GM18870 (cell line): ENCODE measurements at regions not wholly inside any gene's neighbourhood (a gene's known extent, or its start where the extent isn't known, plus 50 kb on each side); places are given as distances from the start of the nearest gene placed in this dataset.
"Not testable (repeated sequence)": the region's sequence is repeated elsewhere in the genome, so short reads cannot be mapped to it uniquely, and the experiment has no call there.

Experiments used
- ATAC-seq: cut with Tn5 transposase; IDR thresholded peaks from one replicate; pipeline ENCODE4 v1.9.1; 2021; ENCODE audit warnings: moderate library complexity; ENCODE audit not compliant: unreplicated experiment

GRCh38 chr6:148022279-148022678, 320.4 kb upstream of the SASH1 start:
- not testable (repeated sequence) for ATAC-seq

- peak; percentile 50 for ATAC-seq
Measured at GRCh38 chr6:148027201-148027600, 315.4 kb upstream of the SASH1 start.

GRCh38 chr6:148035806-148036390, 306.7 kb upstream of the SASH1 start:
- no peak for ATAC-seq

GRCh38 chr6:148037496-148037895, 305.1 kb upstream of the SASH1 start:
- ATAC-seq = no peak

DNA sequence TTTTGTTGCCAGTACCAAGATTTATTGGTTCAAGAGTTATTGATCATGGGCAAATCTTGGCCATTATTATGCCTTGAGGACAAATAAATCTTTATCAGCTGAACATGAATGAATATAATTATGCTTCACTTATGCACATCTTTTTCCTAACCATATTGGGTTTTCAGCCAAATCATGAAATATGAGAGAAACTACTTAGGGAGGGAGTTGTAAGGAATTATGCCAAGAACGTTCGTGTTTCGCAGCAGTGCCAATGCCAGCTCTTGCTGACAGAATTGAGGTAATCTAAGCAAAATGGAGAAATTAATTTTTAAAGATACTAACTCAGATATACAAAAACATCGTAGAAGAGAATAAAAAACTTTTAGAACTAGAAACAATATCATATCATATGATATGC, 301.1 kb upstream of the SASH1 start:
- no peak for ATAC-seq

GRCh38 chr6:148042536-148042935, 300.1 kb upstream of the SASH1 start:
- no peak for ATAC-seq

DNA sequence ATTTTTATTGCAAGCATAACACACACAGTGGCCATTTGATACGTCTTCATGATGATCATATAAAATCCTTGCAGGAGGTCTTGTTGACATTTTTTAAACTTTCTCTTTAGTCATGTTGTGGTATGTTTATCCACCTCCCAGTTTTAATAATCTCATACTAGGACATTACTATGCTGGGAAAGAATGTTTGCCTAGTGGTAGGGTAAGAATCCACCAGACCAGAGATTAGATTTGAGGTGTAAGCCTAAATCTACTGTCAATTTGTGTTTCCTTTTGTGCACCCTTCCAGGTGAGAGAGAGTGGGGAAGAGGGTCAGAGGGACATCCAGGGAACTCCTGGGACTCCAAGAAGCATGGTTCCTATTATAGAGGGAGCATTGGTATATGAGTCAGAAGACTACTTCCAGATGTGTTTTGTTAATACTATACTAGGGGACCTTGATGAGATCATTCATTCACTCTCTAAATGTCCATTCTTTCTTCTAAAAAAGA, 298.3 kb upstream of the SASH1 start:
- no peak for ATAC-seq

GRCh38 chr6:148044921-148045320, 297.7 kb upstream of the SASH1 start:
- no peak for ATAC-seq

DNA sequence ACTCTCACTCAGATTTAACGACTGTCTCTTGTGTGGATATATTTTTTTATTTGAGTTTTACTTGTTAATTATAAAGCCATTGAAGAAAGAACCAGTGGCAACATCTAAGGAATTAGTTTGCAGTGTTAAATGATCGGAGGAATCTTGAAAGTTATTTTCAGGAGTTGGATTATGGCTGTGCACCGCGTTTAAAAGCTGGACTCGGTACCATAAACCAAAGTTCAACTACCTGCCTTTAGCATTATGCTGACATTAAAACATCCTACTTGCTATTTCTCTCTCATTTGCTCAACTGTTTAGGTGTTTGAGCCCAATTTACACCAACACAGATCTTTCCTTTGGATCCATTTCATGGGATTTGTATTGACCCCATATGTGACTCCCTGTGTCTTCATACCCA, 289.4 kb upstream of the SASH1 start:
- ATAC-seq = no peak

GRCh38 chr6:148053796-148054195, 288.8 kb upstream of the SASH1 start:
- no peak for ATAC-seq

DNA sequence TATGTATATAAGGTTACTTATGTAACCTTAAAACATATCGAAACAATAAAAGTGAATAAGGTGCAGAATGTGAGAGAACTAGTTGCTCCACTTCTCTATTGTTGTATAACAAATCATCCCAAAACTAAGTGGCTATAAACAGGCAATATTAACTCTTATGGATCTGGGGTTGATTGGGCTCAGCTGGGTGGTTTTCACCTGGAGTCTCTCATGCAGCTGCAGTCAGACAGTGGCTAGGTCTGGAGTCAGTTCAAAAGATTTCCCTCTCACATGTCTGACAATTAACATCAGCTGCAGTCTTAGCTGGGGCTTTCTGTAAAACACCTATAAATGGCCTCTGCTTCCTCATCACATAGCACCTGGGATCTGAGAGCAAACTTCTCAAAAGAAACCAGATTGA, 288.4 kb upstream of the SASH1 start:
- ATAC-seq = no peak

DNA sequence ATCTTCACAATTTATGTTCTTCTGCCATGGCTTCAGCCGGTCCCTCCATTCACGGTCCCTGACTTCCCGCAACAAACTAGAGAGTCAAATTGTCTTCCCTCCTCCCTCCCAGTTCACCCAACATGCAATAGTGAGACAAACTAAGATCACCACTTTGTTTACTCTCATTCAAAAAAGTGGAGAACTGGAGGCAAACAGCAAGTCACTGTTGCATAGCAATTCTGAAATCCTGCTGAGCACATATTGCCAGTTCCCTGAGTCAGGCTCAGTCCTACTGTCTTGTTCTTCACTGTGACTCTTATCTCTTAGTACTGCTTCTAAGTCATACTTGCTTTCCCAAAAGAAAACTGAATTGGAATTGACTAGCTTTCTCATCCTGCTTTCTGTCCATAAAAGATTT, 287.2 kb upstream of the SASH1 start:
- no peak for ATAC-seq

DNA sequence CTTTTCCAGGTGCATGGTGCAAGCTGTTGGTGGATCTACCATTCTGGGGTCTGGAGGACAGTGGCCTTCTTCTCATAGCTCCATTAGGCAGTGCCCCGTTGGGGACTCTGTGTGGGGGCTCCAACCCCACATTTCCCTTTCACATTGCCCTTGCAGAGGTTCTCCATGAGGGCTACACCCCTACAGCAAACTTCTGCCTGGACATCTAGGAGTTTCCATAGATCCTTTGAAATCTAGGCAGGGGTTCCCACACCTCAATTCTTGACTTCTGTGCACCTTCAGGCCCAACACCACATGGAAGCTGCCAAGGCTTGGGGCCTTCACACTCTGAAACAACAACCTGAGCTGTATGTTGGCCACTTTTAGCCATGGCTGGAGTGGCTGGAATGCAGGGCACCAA, 282.8 kb upstream of the SASH1 start:
- ATAC-seq = no peak

- no peak for ATAC-seq
Measured at GRCh38 chr6:148064406-148065134, 278.1 kb upstream of the SASH1 start.

DNA sequence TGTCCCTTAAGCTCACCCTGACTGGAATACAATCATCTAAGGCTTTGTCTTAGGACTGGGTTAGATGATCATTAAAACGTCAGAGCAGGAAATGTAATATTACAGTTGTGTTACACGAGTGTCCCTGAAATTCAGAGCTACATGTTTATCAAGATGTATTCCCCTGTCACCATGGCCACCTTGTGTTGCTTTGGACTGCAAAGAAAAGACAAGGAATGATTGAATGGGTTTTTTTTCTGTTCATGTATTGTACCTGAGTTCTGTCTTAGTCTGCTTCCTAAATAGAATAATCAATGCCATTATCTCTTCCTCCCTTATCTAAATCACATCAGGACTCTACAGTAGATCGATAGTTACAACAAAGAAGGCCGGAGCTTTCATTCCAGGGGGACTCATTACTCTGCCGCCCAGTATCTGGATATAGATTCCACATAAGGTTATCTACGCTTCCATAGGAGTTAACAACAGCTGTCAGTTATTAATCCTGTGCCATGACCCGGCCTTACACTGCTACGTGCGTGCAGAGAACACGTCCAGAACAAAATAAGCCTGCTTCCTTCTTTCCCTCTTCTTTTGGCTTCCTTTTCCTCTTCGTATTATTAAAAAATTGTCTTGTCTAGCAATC, 274.1 kb upstream of the SASH1 start:
- no peak for ATAC-seq

DNA sequence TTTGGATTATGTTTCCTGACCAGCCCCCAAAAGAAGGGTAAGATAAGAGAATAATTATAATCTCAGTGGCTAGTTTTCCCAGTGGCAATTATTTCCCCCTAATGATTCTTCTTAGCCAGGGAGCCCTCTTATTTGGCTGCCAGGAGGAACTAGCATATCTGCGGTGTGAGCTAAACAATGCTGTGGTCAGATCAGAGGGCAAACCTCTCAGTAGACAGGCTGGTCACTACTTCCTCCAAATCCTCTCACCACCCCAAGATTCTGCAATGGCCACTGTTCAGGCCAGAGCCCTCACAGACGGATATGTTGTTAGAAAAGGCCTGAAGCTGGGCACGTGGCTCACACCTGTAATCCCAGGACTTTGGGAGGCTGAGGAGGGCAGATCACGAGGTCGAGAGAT, 273.4 kb upstream of the SASH1 start:
- ATAC-seq = no peak

DNA sequence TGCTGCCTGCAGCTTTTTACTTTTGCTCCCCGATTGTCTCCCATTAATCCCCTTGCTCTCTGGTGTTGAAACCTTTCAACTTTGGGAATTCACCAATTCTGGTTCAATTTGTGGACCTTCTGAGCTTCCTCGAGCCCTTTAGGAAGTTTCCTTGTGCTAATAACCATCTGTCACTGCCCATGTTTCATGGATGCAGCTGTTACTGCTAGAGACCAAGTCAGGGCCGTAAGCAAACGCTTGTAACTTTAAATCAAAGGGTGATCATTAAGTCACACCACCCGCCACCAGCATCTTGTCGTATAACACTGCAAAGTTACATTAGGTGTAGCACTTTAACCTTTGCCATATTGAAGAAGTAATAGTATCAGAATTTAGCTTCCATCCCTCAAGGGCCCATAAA, 268.3 kb upstream of the SASH1 start:
- ATAC-seq = no peak

- ATAC-seq = peak; percentile 57
Measured at GRCh38 chr6:148074738-148075137, 267.9 kb upstream of the SASH1 start.

GRCh38 chr6:148075352-148075751, 267.3 kb upstream of the SASH1 start:
- no peak for ATAC-seq

DNA sequence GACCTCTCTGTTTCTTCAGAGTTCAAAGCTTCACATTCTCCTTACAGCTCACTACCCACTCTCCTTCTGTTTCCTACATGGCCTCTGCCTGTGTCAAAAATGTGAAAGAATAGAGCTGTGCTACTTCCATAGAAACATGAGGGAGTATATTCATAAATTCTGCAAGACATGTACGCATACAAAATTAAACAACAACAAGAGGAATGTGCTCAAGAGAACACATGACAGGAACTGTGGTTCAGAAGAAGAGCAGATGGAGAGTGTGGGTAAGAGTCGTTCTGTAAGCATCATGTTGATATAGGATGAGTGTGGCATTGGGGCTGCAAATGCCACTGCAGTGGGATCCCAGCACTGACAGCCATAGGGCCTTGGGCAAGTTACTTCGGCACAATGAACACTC, 266.6 kb upstream of the SASH1 start:
- no peak for ATAC-seq

DNA sequence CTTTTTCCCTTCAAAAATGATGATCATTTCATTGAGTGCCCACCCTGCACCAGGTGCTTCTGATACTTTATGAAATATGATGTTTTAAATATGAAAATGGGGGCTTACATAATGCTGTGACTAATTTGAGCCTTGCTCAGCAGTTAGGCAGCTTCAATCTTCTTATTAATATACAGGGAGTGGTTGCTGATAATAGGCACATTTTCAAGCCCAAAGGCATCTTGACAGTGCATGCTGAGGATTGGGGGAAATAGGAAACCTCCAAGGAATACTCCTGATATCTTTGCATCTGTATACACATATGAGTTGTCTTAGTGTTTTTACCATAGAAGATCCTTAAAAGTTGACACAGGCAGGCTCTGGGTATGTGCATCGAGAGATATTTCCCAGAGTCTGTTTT, 262.3 kb upstream of the SASH1 start:
- no peak for ATAC-seq

DNA sequence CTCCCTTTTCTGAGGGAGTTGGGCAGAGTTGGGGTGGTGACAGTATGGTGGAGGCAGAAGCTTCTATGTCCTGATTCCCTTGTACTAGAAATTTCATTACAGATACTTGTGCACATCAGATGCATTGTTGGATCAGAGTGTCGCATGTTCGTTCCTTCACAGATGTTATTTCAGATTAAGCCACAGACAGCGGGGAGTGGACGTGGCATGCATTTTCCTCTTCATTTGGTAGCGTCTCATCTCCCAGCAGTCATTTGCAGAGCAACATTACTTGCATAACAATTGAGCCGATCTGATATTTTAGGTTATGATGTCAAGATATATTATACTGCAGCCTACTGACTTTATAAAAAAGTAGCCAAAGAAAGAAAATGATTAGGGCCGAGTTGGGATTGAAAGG, 261.6 kb upstream of the SASH1 start:
- ATAC-seq = no peak
